ENCODE measurements at regions not wholly inside any gene's neighbourhood (a gene's known extent, or its start where the extent isn't known, plus 50 kb on each side); places are given as distances from the start of the nearest gene placed in this dataset.

- H3K36me3 ChIP-seq (ENCODE audit: control insufficient read depth, insufficient read depth, low read length), result no peaks in the 10 kb centered on the region
- H3K9me1 ChIP-seq (ENCODE audit: control insufficient read depth, insufficient read depth, low read length), result no peaks in the 10 kb centered on the region
- DNase-seq (ENCODE audit: extremely low read depth in 1 of 4, low spot score in 3 of 4) (no peak), FAIRE-seq (no peak), ATAC-seq (no peak)
- no peaks in the 10 kb centered on the region for H3K27me3 ChIP-seq (ENCODE audit: control insufficient read depth in 2 of 2, insufficient read depth in 2 of 2, low read length in 2 of 2)
- intact Hi-C loops (cut with micrococcal nuclease), result no loop called here
- H3K27ac ChIP-seq (ENCODE audit: extremely low read depth, low read depth, low read length), result no peak overlapping the region
- H3K9me3 ChIP-seq (replicated peaks; ENCODE audit: control insufficient read depth, insufficient read depth, low read depth, low read length), result no peaks in the 10 kb centered on the region
- no peak overlapping the region for H3K4me2 ChIP-seq (ENCODE audit: insufficient read depth, low read length)
- H3K79me2 ChIP-seq (ENCODE audit: control insufficient read depth, insufficient read depth, low read length), result no peaks in the 10 kb centered on the region
- CTCF ChIA-PET (ENCODE audit: low intra/inter-chr PET ratio), result no interaction called here
- no peak overlapping the region for H3K4me3 ChIP-seq
- H3K9ac ChIP-seq (ENCODE audit: insufficient read depth in 1 of 2, low read depth in 2 of 2, low read length in 2 of 2), result no peak overlapping the region
- no peak overlapping the region for H2AFZ ChIP-seq (ENCODE audit: low read depth, low read length)
- no TSS peak for BruUV-seq (replicated peaks)
- POLR2A ChIA-PET, result no interaction called here
- TF ChIP-seq TRIM28 (IDR thresholded peaks at IDR 0.05) (no peak), EWSR1 (IDR thresholded peaks at IDR 0.05; ENCODE audit: borderline replicate concordance, low read depth, partially characterized antibody) (no peak), CAMTA2 (CRISPR knock-in tag; conservative IDR thresholded peaks at IDR 0.05) (no peak), DIDO1 (tag; IDR thresholded peaks at IDR 0.05; ENCODE audit: low read depth) (no peak), ASH1L (IDR thresholded peaks at IDR 0.05; ENCODE audit: borderline replicate concordance, low read depth, partially characterized antibody) (no peak), HDAC6 (IDR thresholded peaks at IDR 0.05; ENCODE audit: low read depth, low read length) (no peak), SP1 (CRISPR knock-in tag; IDR thresholded peaks at IDR 0.05) (no peak), SMAD3 (CRISPR knock-in tag; conservative IDR thresholded peaks at IDR 0.05) (no peak), TAF9B (IDR thresholded peaks at IDR 0.05; ENCODE audit: partially characterized antibody) (no peak), ELK3 (CRISPR knock-in tag; IDR thresholded peaks at IDR 0.05) (no peak), TCF7 (IDR thresholded peaks at IDR 0.05; ENCODE audit: borderline replicate concordance) (no peak), NFYB (IDR thresholded peaks at IDR 0.05; ENCODE audit: extremely low read depth, insufficient read length) (no peak), EP300 (IDR thresholded peaks at IDR 0.05; ENCODE audit: low read length) (no peak), CREB3 (tag; conservative IDR thresholded peaks at IDR 0.05; ENCODE audit: low read depth) (no peak)
- H4K20me1 ChIP-seq (replicated peaks; ENCODE audit: control insufficient read depth, insufficient read depth, low read length), result no peaks in the 10 kb centered on the region
- 0% methylated on average over 2 of the region's 2 CpGs for WGBS (ENCODE audit: insufficient coverage, low coverage, missing lambda C conversion rate)
- H3K4me1 ChIP-seq (replicated peaks in 1 of 2; ENCODE audit: control insufficient read depth in 2 of 2, insufficient read depth in 2 of 2, low read length in 2 of 2), result no peaks in the 10 kb centered on the region
- in situ Hi-C loops (cut with MboI), result no loop called here
These were observed 204.2 kb upstream of the PDE5A start for GRCh38 chr4:119832776-119833175.

Data from K562 (cell line).